H1 (cell line): ENCODE measurements at regions not wholly inside any gene's neighbourhood (a gene's known extent, or its start where the extent isn't known, plus 50 kb on each side); places are given as distances from the start of the nearest gene placed in this dataset.
A peak's percentile ranks its signal among the peaks of the same experiment; 100 is the strongest.

Experiments used
- CTCF ChIA-PET: fragments of 300-600 bp; sonication (Branson Sonifier 250); formaldehyde crosslinking; loops from one replicate; lab custom pipeline; 2021; ENCODE audit not compliant: partially characterized antibody; lab: Charles Lee
- POLR2A ChIA-PET: fragments of 300-600 bp; sonication (Branson Sonifier 250); formaldehyde crosslinking; loops from one replicate; lab custom pipeline; 2021; ENCODE audit warnings: inconsistent platforms; ENCODE audit not compliant: partially characterized antibody; lab: Charles Lee
- DNase-seq, 2 experiments: peaks; one replicate each; pipeline versions ENCODE4 v3.0.0 to v3.0.0-alpha.2; 2010 to 2022; ENCODE audit warnings: low spot score in 2 of 2, low read depth in 1 of 2, mixed read lengths in 1 of 2
- FAIRE-seq: peaks from 2 replicates; lab custom pipeline; 2011; peaks lifted over from hg19 to GRCh38; lab: Jason Lieb, UNC
- H2AFZ ChIP-seq: 2 replicates; pipeline ENCODE4 v1.8.1; 2012; ENCODE audit warnings: low read length, inconsistent platforms
- H2AK5ac ChIP-seq: 2 replicates; pipeline ENCODE4 v1.6.1; 2013; ENCODE audit warnings: low read depth, low read length
- H2BK120ac ChIP-seq: replicated peaks from 2 replicates; pipeline ENCODE3; 2013; ENCODE audit warnings: low read depth, low read length, inconsistent platforms
- H2BK12ac ChIP-seq: 2 replicates; pipeline ENCODE4 v1.6.1; 2013; ENCODE audit warnings: low read depth, low read length
- H2BK15ac ChIP-seq: 2 replicates; pipeline ENCODE4 v1.6.1; 2013; ENCODE audit warnings: low read length
- H2BK20ac ChIP-seq: 2 replicates; pipeline ENCODE4 v1.6.1; 2013; ENCODE audit warnings: low read length
- H2BK5ac ChIP-seq: 2 replicates; pipeline ENCODE4 v1.6.1; 2013; ENCODE audit warnings: low read depth, low read length
- H3K14ac ChIP-seq: 2 replicates; pipeline ENCODE4 v1.6.1; 2013; ENCODE audit warnings: inconsistent platforms; ENCODE audit not compliant: insufficient read length
- H3K18ac ChIP-seq: 2 replicates; pipeline ENCODE4 v1.6.1; 2013; ENCODE audit warnings: low read length; ENCODE audit errors: extremely low read depth
- H3K23ac ChIP-seq: 2 replicates; pipeline ENCODE4 v1.6.1; 2013; ENCODE audit warnings: inconsistent platforms; ENCODE audit not compliant: insufficient read length
- H3K23me2 ChIP-seq: 2 replicates; pipeline ENCODE4 v1.6.1; 2013; ENCODE audit warnings: low read depth, low read length
- H3K27ac ChIP-seq: 2 replicates; pipeline ENCODE4 v1.6.1; 2011; ENCODE audit warnings: low read depth, low read length, inconsistent platforms
- H3K27me3 ChIP-seq, 4 experiments: replicated peaks in 1 of 4; 1 replicate in 1 of 4; 2 replicates in 3 of 4; pipeline versions ENCODE4 v1.6.1 to v1.8.1; 2011 to 2013; ENCODE audit warnings: low read length in 3 of 4, mild to moderate bottlenecking in 3 of 4, inconsistent platforms in 2 of 4, mixed read lengths in 2 of 4, moderate library complexity in 1 of 4; ENCODE audit not compliant: control insufficient read depth in 3 of 4, insufficient read depth in 3 of 4; ENCODE audit errors: extremely low read depth in 1 of 4
- H3K36me3 ChIP-seq, 4 experiments: 2 replicates each; pipeline versions ENCODE4 v1.6.1 to v1.8.1; 2011 to 2013; ENCODE audit warnings: mild to moderate bottlenecking in 4 of 4, low read length in 3 of 4, moderate library complexity in 2 of 4, control low read depth in 1 of 4, inconsistent platforms in 1 of 4; ENCODE audit not compliant: insufficient read depth in 4 of 4, control insufficient read depth in 2 of 4
- H3K4ac ChIP-seq: replicated peaks from 2 replicates; pipeline ENCODE3; 2013; ENCODE audit warnings: low read length, low read depth, mixed read lengths, inconsistent platforms; ENCODE audit not compliant: insufficient read length
- H3K4me1 ChIP-seq, 4 experiments: replicated peaks in 1 of 4; 1 replicate in 1 of 4; 2 replicates in 3 of 4; pipeline versions ENCODE4 v1.6.1 to v1.8.1; 2011 to 2013; ENCODE audit warnings: low read length in 3 of 4, inconsistent platforms in 2 of 4, mixed read lengths in 1 of 4; ENCODE audit not compliant: insufficient read depth in 4 of 4, control insufficient read depth in 3 of 4
- H3K4me2 ChIP-seq, 2 experiments: 2 replicates each; pipeline versions ENCODE4 v1.6.1 to v1.8.1; 2011 to 2013; ENCODE audit warnings: low read depth in 2 of 2, low read length in 2 of 2, control low read depth in 1 of 2, inconsistent platforms in 1 of 2, mild to moderate bottlenecking in 1 of 2; ENCODE audit not compliant: insufficient read depth in 1 of 2
- H3K4me3 ChIP-seq, 4 experiments: fragments of 200-600, 300-600 bp in 1 of 4; sonication (generic), shearing (Covaris generic), sonication (Bioruptor Twin) in 1 of 4; 2 replicates each; pipeline versions ENCODE4 v1.5.1 to v1.8.1; 2011 to 2016; ENCODE audit warnings: low read length in 4 of 4, low read depth in 3 of 4, control low read depth in 2 of 4, inconsistent platforms in 2 of 4, mild to moderate bottlenecking in 2 of 4, mixed read lengths in 1 of 4, moderate library complexity in 1 of 4; ENCODE audit not compliant: insufficient read depth in 2 of 4; ENCODE audit errors: extremely low read depth in 1 of 4
- H3K56ac ChIP-seq: replicated peaks from 2 replicates; pipeline ENCODE3; 2013; ENCODE audit warnings: low read depth, mild to moderate bottlenecking, mixed read lengths, low read length, inconsistent platforms; ENCODE audit not compliant: insufficient read length
- H3K79me1 ChIP-seq: 2 replicates; pipeline ENCODE4 v1.6.1; 2013; ENCODE audit warnings: low read depth, low read length, control low read depth
- H3K79me2 ChIP-seq, 2 experiments: 2 replicates each; pipeline versions ENCODE4 v1.6.1 to v1.8.1; 2012 to 2013; ENCODE audit warnings: low read length in 2 of 2, mild to moderate bottlenecking in 2 of 2, inconsistent platforms in 1 of 2; ENCODE audit not compliant: insufficient read depth in 2 of 2, control insufficient read depth in 1 of 2
- H3K9ac ChIP-seq, 4 experiments: replicated peaks in 1 of 4; 1 replicate in 1 of 4; 2 replicates in 3 of 4; pipeline versions ENCODE4 v1.6.1 to v1.8.1; 2011 to 2013; ENCODE audit warnings: low read depth in 3 of 4, low read length in 3 of 4, control low read depth in 2 of 4, mild to moderate bottlenecking in 2 of 4, moderate library complexity in 2 of 4, inconsistent platforms in 1 of 4; ENCODE audit errors: extremely low read depth in 1 of 4
- H3K9me3 ChIP-seq, 2 experiments: 2 replicates each; pipeline versions ENCODE4 v1.6.1 to v1.8.1; 2012 to 2013; ENCODE audit warnings: mild to moderate bottlenecking in 2 of 2, moderate library complexity in 2 of 2, control low read depth in 1 of 2, inconsistent platforms in 1 of 2, low read depth in 1 of 2, low read length in 1 of 2, mixed read lengths in 1 of 2; ENCODE audit not compliant: insufficient read depth in 2 of 2
- H4K20me1 ChIP-seq, 2 experiments: replicated peaks in 1 of 2; 2 replicates each; pipeline versions ENCODE3 to v1.8.1; 2011 to 2013; ENCODE audit warnings: inconsistent platforms in 2 of 2, low read length in 2 of 2, mild to moderate bottlenecking in 1 of 2; ENCODE audit not compliant: insufficient read depth in 2 of 2, control insufficient read depth in 1 of 2
- H4K5ac ChIP-seq: 2 replicates; pipeline ENCODE4 v1.6.1; 2013; ENCODE audit warnings: low read length, low read depth, mixed read lengths, inconsistent platforms; ENCODE audit not compliant: insufficient read length
- H4K8ac ChIP-seq: 2 replicates; pipeline ENCODE4 v1.8.0; 2013; ENCODE audit warnings: mild to moderate bottlenecking, moderate library complexity, low read length, inconsistent platforms; ENCODE audit not compliant: insufficient read depth; ENCODE audit errors: extremely low read depth
- H4K91ac ChIP-seq: replicated peaks from 2 replicates; pipeline ENCODE3; 2013; ENCODE audit warnings: low read length, mixed read lengths, inconsistent platforms; ENCODE audit not compliant: insufficient read length
- EZH2 ChIP-seq: fragments of 200-600 bp; sonication (generic); IDR thresholded peaks from 2 replicates; pipeline ENCODE4 v1.7.1; 2012; ENCODE audit warnings: low read depth, mild to moderate bottlenecking, moderate library complexity, low read length, inconsistent platforms; ENCODE audit not compliant: severe bottlenecking
- HDAC6 ChIP-seq: IDR thresholded peaks from one replicate; pipeline ENCODE4 v1.7.1; 2012; ENCODE audit warnings: low read depth, mild to moderate bottlenecking, inconsistent platforms, low read length, moderate library complexity
- JUN ChIP-seq: IDR thresholded peaks from 2 replicates; pipeline ENCODE4 v1.6.1; 2011; ENCODE audit warnings: low read depth, mild to moderate bottlenecking, improper control_type of control experiment, low read length
- JUND ChIP-seq: IDR thresholded peaks from 2 replicates; pipeline ENCODE4 v1.6.1; 2011; ENCODE audit warnings: mild to moderate bottlenecking, improper control_type of control experiment, low read length
- NANOG ChIP-seq: IDR thresholded peaks from 2 replicates; pipeline ENCODE4 v1.6.1; 2011; ENCODE audit warnings: low read length, low read depth, mild to moderate bottlenecking, inconsistent platforms; ENCODE audit not compliant: insufficient read depth, poor library complexity, severe bottlenecking
- RNF2 ChIP-seq: fragments of 200-900, 300-1000 bp; sonication (generic); IDR thresholded peaks from 2 replicates; pipeline ENCODE4 v1.7.1; 2016; ENCODE audit warnings: borderline replicate concordance, low read depth, mild to moderate bottlenecking, antibody characterized with exemption, low read length; ENCODE audit not compliant: poor library complexity, severe bottlenecking; ENCODE audit errors: missing control alignments
- SIN3A ChIP-seq, 2 experiments: IDR thresholded peaks in 1 of 2; conservative IDR thresholded peaks in 1 of 2; 2 replicates each; pipeline ENCODE4 v1.6.1; 2011 to 2012; ENCODE audit warnings: low read length in 2 of 2, improper control_type of control experiment in 1 of 2, low read depth in 1 of 2, mild to moderate bottlenecking in 1 of 2
- WGBS, 2 experiments: shearing (Covaris generic) in 1 of 2; methylation state at CpG; one replicate each; pipeline versions ENCODE4 v1.1.6 to v1.1.7; 2013 to 2015; ENCODE audit warnings: low lambda C conversion rate in 2 of 2, mixed read lengths in 2 of 2, inconsistent platforms in 1 of 2, low coverage in 1 of 2, missing lambda C conversion rate in 1 of 2; ENCODE audit not compliant: insufficient replicate concordance in 2 of 2, insufficient coverage in 1 of 2, insufficient read length in 1 of 2; ENCODE audit errors: extremely low coverage in 1 of 2, missing lambda C conversion rate in 1 of 2; 5-methylcytosine and 5-hydroxymethylcytosine counted together

DNA sequence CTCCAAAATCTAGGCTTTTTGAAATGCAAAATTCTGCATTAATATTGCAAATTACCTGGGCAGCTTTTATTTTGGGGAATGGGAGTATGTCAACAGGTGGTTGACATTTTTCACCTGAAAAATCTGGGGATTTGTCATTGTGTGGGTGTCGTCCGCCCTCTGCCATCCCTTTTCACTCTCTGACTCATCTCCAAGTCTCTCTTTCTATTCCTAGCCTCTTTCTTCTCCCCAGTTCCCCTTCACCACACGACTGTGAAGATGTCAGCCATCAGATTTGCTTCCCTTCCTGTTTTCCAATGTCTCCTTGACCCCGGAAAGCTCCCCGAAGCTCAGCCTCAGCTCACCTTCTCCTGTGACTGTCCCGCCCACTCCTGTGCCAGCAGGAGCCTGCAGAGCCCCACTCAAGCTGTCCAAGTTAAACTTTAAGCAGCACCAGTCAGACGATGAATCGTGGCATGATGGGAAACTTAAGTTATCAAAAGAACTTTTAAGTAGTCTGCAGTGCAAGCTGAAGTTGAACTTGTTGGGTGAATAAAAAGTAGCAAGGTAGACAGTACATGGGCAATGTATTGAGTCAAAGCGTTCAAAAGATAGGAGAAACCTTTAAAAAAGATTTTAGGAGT lies 590.2 kb downstream of the VRK1 start:
- Histone ChIP-seq H3K23ac (no peak overlapping the region), H2BK15ac (no peak overlapping the region), H2AK5ac (no peak overlapping the region), H4K91ac (no peak overlapping the region), H2BK20ac (no peak overlapping the region), H3K23me2 (no peaks in the 10 kb centered on the region), H2AFZ (no peak overlapping the region), H3K9ac (no peak overlapping the region), H3K18ac (no peak overlapping the region), H3K27me3 (no peaks in the 10 kb centered on the region), H3K4me2 (no peak overlapping the region), H3K4me3 (no peak overlapping the region), H2BK12ac (no peak overlapping the region), H2BK120ac (no peak overlapping the region), H3K9me3 (no peaks in the 10 kb centered on the region), H3K4ac (no peak overlapping the region), H4K5ac (no peak overlapping the region), H3K4me1 (peaks cover 0 to 18% (median 11%) of the 10 kb centered on the region in 4 experiments; a peak in 4 of 7 replicates), H3K36me3 (no peaks in the 10 kb centered on the region), H3K14ac (no peak overlapping the region), H3K56ac (no peak overlapping the region), H2BK5ac (no peak overlapping the region), H4K8ac (no peak overlapping the region; the same call in 1 of the 2 replicates), H3K27ac (no peak overlapping the region), H3K79me1 (no peaks in the 10 kb centered on the region), H4K20me1 (no peaks in the 10 kb centered on the region), H3K79me2 (no peaks in the 10 kb centered on the region)
- FAIRE-seq (no peak), DNase-seq (no peak)
- CTCF ChIA-PET, result interaction anchor here (1.5 to 1.7 kb wide), 2 partner anchors 9 to 87 kb away, joined by 4 to 5 read pairs; no protein-coding TSS in a partner anchor
- POLR2A ChIA-PET, result no interaction called here
- TF ChIP-seq NANOG, result no peak
- TF ChIP-seq JUN, result no peak
- TF ChIP-seq HDAC6, result no peak
- TF ChIP-seq SIN3A (conservative IDR thresholded peaks at IDR 0.05 in 1 of 2, IDR thresholded peaks at IDR 0.05 in 1 of 2; ENCODE audit: low read depth in 1 of 2, low read length in 2 of 2), result no peak
- no peak for TF ChIP-seq EZH2
- TF ChIP-seq JUND, result peak; percentile 40; the same call in 1 of the 2 replicates
- no peak for TF ChIP-seq RNF2
- 52% methylated on average over 9 of the region's 9 CpGs; no CpG with 5 or more reads in 1 of the 2 experiments for WGBS, 2 experiments
